ENCODE measurements at regions not wholly inside any gene's neighbourhood (a gene's known extent, or its start where the extent isn't known, plus 50 kb on each side); places are given as distances from the start of the nearest gene placed in this dataset.

GRCh38 chr3:150296123-150296735, 111.9 kb upstream of the TSC22D2 start:
- TF ChIP-seq CTCF (IDR thresholded peaks at IDR 0.05) (no peak), POLR2A (IDR thresholded peaks at IDR 0.05) (no peak)
